ENCODE measurements at regions not wholly inside any gene's neighbourhood (a gene's known extent, or its start where the extent isn't known, plus 50 kb on each side); places are given as distances from the start of the nearest gene placed in this dataset.

DNA sequence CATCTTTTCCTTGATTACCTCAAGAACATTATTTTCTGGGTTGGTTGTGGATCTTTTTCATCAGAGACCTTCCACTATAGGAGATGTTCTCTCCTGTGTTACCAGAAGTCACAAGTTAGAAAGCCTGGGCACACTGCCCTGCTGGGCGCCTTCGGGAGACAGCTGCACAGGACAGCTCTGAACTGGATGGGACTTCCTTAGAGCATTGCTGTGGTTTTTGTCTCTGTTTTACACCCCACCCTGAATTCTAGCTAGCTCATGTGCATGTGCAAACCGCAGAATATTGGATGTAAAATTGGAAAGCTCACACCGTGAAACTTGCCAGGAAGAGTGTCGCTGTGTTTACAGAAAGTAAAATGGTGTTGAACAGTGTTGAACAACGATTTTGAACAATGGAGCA, 54.4 kb upstream of the SEC61G start:
- Histone ChIP-seq H3K4me3 (replicated peaks in 1 of 3; ENCODE audit: low read depth in 2 of 3, low read length in 3 of 3) (no peak overlapping the region), H3K9me3 (replicated peaks in 1 of 2; ENCODE audit: control insufficient read depth in 1 of 2, insufficient read depth in 1 of 2, low read length in 2 of 2) (peaks cover 0 to 4% of the 10 kb centered on the region in 2 donors), H3K36me3 (replicated peaks in 1 of 2; ENCODE audit: control insufficient read depth in 1 of 2, insufficient read depth in 2 of 2, low read length in 2 of 2) (no peaks in the 10 kb centered on the region), H3K27ac (ENCODE audit: low read depth in 1 of 2, low read length in 2 of 2) (peak overlapping the region in 1 of 2 donors; percentile 54), H3K9ac (ENCODE audit: insufficient read depth, low read length, poor library complexity, severe bottlenecking) (no peak overlapping the region), H2AFZ (ENCODE audit: insufficient read depth, low read depth, low read length, poor library complexity, severe bottlenecking) (peak overlapping the region; percentile 72), H4K20me1 (ENCODE audit: insufficient read depth, low read length) (no peaks in the 10 kb centered on the region), H3K4me1 (ENCODE audit: control insufficient read depth in 1 of 2, insufficient read depth in 2 of 2, low read length in 2 of 2) (peaks cover 9 to 10% of the 10 kb centered on the region in 2 donors), H3K4me2 (replicated peaks; ENCODE audit: extremely low read depth, low read length, poor library complexity, severe bottlenecking) (no peak overlapping the region), H3K79me2 (ENCODE audit: insufficient read depth, low read length) (no peaks in the 10 kb centered on the region), H3K27me3 (ENCODE audit: control insufficient read depth in 2 of 2, insufficient read depth in 2 of 2, low read length in 2 of 2) (peaks cover 2% of the 10 kb centered on the region in 2 donors)
- Mint-ChIP-seq H3K36me3 (no peaks in the 10 kb centered on the region), H3K27ac (peak overlapping the region in 3 of 7 donors; percentile 10 to 36 (median 21)), H3K4me1 (peaks cover 11% of the 10 kb centered on the region), H3K9me3 (peaks cover 0 to 9% (median 7%) of the 10 kb centered on the region in 7 donors), H3K27me3 (ENCODE audit: low read depth in 3 of 3) (peaks cover 3 to 14% (median 7%) of the 10 kb centered on the region in 3 donors), H3K4me3 (no peak overlapping the region)
- intact Hi-C loops (cut with micrococcal nuclease): no loop called here
- TF ChIP-seq CTCF (IDR thresholded peaks at IDR 0.05): no peak
- no peak for DNase-seq
- WGBS (ENCODE audit: insufficient coverage): 40% methylated on average over 2 of the region's 6 CpGs

GRCh38 chr7:54814401-54814800, 55.4 kb upstream of the SEC61G start:
- Histone ChIP-seq H3K36me3 (replicated peaks in 1 of 2; ENCODE audit: control insufficient read depth in 1 of 2, insufficient read depth in 2 of 2, low read length in 2 of 2) (no peaks in the 10 kb centered on the region), H3K4me1 (ENCODE audit: control insufficient read depth in 1 of 2, insufficient read depth in 2 of 2, low read length in 2 of 2) (peaks cover 9 to 10% of the 10 kb centered on the region in 2 donors), H3K27ac (ENCODE audit: low read depth in 1 of 2, low read length in 2 of 2) (no peak overlapping the region), H3K4me3 (replicated peaks in 1 of 3; ENCODE audit: low read depth in 2 of 3, low read length in 3 of 3) (no peak overlapping the region), H4K20me1 (ENCODE audit: insufficient read depth, low read length) (no peaks in the 10 kb centered on the region), H3K27me3 (ENCODE audit: control insufficient read depth in 2 of 2, insufficient read depth in 2 of 2, low read length in 2 of 2) (peaks cover 2% of the 10 kb centered on the region in 2 donors), H3K79me2 (ENCODE audit: insufficient read depth, low read length) (no peaks in the 10 kb centered on the region), H3K4me2 (replicated peaks; ENCODE audit: extremely low read depth, low read length, poor library complexity, severe bottlenecking) (no peak overlapping the region), H3K9me3 (replicated peaks in 1 of 2; ENCODE audit: control insufficient read depth in 1 of 2, insufficient read depth in 1 of 2, low read length in 2 of 2) (no peaks in the 10 kb centered on the region), H3K9ac (ENCODE audit: insufficient read depth, low read length, poor library complexity, severe bottlenecking) (no peak overlapping the region), H2AFZ (ENCODE audit: insufficient read depth, low read depth, low read length, poor library complexity, severe bottlenecking) (no peak overlapping the region)
- H3K27ac Mint-ChIP-seq: no peak overlapping the region
- H3K4me1 Mint-ChIP-seq: peaks cover 11% of the 10 kb centered on the region
- H3K36me3 Mint-ChIP-seq: no peaks in the 10 kb centered on the region
- peaks cover 7 to 21% (median 7%) of the 10 kb centered on the region in 3 donors for H3K27me3 Mint-ChIP-seq (ENCODE audit: low read depth in 3 of 3)
- H3K4me3 Mint-ChIP-seq: no peak overlapping the region
- WGBS (ENCODE audit: insufficient coverage): 100% methylated on average over 3 of the region's 5 CpGs
- TF ChIP-seq CTCF (IDR thresholded peaks at IDR 0.05): no peak
- H3K9me3 Mint-ChIP-seq: peaks cover 0 to 8% (median 4%) of the 10 kb centered on the region in 7 donors
- DNase-seq: no peak
- intact Hi-C loops (cut with micrococcal nuclease): no loop called here
